Activated T-helper 2 cell treated with anti-CD3 and anti-CD28 coated beads, Interferon-gamma antibody, Interleukin-2, Interleukin-4, amounts not matched to agents 10 μg/mL and 5 μg/mL and 100 μg/mL, durations not matched to agents 14 hours and 24 hours and 36 hours (primary cell): ENCODE measurements at regions not wholly inside any gene's neighbourhood (a gene's known extent, or its start where the extent isn't known, plus 50 kb on each side); places are given as distances from the start of the nearest gene placed in this dataset.

Source experiments
- DNase-seq: peaks from one replicate; pipeline ENCODE4 v3.0.0; 2021; ENCODE audit warnings: low spot score
- H3K27ac Mint-ChIP-seq: one replicate; pipeline ENCODE4 v1.8.0; 2021; ENCODE audit warnings: mixed read lengths
- H3K27me3 Mint-ChIP-seq: one replicate; pipeline ENCODE4 v1.8.0; 2021; ENCODE audit warnings: low read depth, mixed read lengths
- H3K36me3 Mint-ChIP-seq: one replicate; pipeline ENCODE4 v1.8.0; 2021; ENCODE audit warnings: low read depth, mixed read lengths
- H3K4me1 Mint-ChIP-seq: one replicate; pipeline ENCODE4 v1.8.0; 2021; ENCODE audit warnings: low read depth, mixed read lengths
- H3K4me3 Mint-ChIP-seq: one replicate; pipeline ENCODE4 v1.8.0; 2021; ENCODE audit warnings: low read depth, mild to moderate bottlenecking, moderate library complexity, mixed read lengths
- H3K9me3 Mint-ChIP-seq: one replicate; pipeline ENCODE4 v1.8.0; 2021; ENCODE audit warnings: mixed read lengths
- intact Hi-C: fragments of 100-400 bp; cut with micrococcal nuclease; formaldehyde crosslinking; loops from one replicate; pipeline ENCODE4 v1.15.1; 2023

DNA sequence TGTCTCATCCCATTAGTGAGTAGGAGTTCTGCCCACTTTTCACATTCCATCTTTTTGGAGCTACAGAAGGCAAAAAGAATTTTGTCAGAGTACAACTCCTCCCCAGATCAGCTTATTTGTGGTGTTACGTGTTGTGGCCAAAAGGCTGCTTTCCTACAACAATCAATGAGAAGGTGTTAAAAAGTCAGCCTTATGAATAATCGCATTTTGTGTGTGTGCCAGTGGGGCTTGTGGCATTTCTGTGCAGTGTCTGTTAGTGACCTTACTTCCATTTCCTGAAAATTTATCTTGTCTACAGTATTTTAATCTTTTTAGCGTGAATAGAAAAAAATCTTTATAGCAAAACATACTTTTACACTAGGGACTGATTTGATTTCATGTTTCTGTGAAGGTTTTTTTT, 458.3 kb upstream of the LCORL start:
- Mint-ChIP-seq H3K4me3 (no peak overlapping the region), H3K36me3 (no peaks in the 10 kb centered on the region), H3K27me3 (no peaks in the 10 kb centered on the region), H3K27ac (no peak overlapping the region), H3K4me1 (no peaks in the 10 kb centered on the region), H3K9me3 (peaks cover 19% of the 10 kb centered on the region)
- intact Hi-C loops, result no loop called here
- no peak for DNase-seq

DNA sequence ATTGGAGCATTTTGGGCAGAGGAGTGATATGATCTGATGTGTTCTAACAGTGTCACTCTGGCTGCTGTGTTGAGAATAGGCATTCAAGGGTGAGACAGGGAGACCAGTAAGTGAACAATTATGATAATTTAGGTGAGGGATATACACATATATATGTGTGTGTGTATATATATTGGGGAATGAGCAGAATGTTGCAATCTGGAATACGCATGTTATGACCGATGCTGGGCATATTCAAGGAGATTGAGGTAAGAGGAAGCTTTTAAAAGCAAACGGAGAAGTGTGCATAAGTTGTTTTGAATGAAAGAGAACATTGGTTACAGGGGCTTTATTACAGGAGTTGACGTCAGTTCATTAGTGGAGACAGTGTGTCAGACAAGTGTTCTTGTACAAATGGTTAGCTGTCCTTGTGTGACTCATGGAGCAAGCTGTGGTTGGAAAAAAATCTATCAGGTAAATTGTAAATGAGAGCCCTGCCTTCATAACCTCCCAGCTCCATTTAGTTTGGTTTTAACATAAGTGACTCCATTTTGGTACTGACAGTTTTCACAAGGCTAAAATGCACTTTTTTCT, 442.5 kb upstream of the LCORL start:
- intact Hi-C loops, result no loop called here
- Mint-ChIP-seq H3K36me3 (no peaks in the 10 kb centered on the region), H3K4me1 (no peaks in the 10 kb centered on the region), H3K9me3 (no peaks in the 10 kb centered on the region), H3K27ac (no peak overlapping the region), H3K4me3 (no peak overlapping the region), H3K27me3 (no peaks in the 10 kb centered on the region)
- no peak for DNase-seq

DNA sequence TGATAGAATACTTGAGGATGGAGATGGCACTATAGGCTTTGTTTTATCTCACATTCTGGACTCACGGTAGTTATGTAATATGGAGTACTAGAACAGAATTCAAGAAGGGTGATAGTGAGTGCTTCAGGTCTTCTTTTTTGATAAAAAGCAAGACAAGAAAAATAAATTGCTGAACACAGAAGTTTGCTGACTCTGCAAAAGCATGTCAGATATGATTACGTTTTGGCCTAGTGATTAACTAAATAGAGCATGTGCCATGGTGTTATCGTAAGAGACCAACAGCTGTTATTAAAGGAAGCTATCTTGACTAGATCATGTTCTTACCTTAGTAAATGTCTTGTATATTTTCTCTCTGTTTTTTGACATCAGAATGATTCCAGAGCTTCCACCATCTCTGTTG, 436.9 kb upstream of the LCORL start:
- H3K9me3 Mint-ChIP-seq, result no peaks in the 10 kb centered on the region
- H3K4me1 Mint-ChIP-seq, result no peaks in the 10 kb centered on the region
- DNase-seq, result no peak
- H3K27ac Mint-ChIP-seq, result no peak overlapping the region
- no peak overlapping the region for H3K4me3 Mint-ChIP-seq
- H3K36me3 Mint-ChIP-seq, result no peaks in the 10 kb centered on the region
- no peaks in the 10 kb centered on the region for H3K27me3 Mint-ChIP-seq
- intact Hi-C loops, result no loop called here

DNA sequence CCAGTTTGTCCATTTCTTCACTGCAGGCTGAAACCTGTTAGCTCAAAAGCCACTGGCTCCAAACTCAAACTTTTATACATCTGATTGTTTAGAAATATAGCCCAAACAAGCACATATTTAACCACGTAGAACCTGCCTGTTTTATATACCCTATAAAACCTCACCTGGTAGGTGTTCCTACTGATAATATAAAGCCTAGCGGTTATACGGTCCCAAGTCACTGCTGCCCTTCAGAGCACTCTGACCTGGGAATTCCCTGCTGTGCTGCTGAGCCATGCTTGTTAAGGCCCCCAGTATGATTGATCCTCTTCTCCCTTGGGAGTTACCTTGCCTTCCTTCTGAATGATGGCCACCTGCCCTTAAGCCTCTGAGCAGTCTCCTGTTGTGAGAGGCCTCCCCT, 432.8 kb upstream of the LCORL start:
- DNase-seq, result no peak
- Mint-ChIP-seq H3K27me3 (no peaks in the 10 kb centered on the region), H3K4me1 (no peaks in the 10 kb centered on the region), H3K36me3 (no peaks in the 10 kb centered on the region), H3K9me3 (no peaks in the 10 kb centered on the region), H3K27ac (no peak overlapping the region), H3K4me3 (no peak overlapping the region)
- intact Hi-C loops, result no loop called here

DNA sequence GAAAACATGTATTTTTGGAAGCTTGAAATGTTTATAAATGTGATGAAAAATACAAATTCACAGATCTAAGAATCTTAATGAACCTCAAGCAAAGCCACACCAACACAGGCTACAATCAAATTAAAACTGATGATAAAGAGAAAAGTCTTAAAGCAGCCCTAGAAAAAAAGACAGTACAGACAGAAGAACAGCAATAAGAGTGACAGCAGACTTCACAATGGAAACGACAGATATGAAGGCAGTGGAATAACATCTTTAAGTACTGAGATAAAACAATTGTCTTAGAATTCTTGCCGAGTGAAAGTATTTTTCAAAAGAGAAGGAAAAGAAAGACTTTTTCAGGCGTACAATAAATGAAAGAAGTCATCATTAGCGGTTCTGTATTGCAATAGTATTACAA, 423.6 kb upstream of the LCORL start:
- Mint-ChIP-seq H3K4me3 (no peak overlapping the region), H3K36me3 (no peaks in the 10 kb centered on the region), H3K4me1 (no peaks in the 10 kb centered on the region), H3K27me3 (no peaks in the 10 kb centered on the region), H3K9me3 (peaks cover 5% of the 10 kb centered on the region), H3K27ac (no peak overlapping the region)
- intact Hi-C loops, result no loop called here
- no peak for DNase-seq

DNA sequence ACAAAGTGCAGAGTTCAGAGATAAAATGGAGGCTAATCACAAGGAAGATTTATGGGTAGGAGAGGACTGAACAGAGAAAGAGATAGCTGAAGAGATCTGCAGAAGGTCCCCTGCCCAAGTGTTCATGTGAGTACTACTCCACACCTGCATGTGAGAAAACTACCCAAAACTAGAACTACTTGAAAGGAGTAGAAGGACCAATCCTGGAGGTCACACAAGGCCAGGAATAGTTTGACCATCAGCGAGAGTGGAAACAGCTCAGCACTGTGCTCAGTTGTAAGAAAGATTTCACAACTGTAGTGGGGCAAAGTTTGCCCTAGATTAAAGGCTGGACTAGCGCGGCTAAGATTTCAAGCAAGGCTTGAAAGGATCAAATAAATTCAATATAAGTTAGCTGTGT, 422.7 kb upstream of the LCORL start:
- Mint-ChIP-seq H3K27ac (no peak overlapping the region), H3K4me3 (no peak overlapping the region), H3K4me1 (no peaks in the 10 kb centered on the region), H3K9me3 (peaks cover 5% of the 10 kb centered on the region), H3K36me3 (no peaks in the 10 kb centered on the region), H3K27me3 (no peaks in the 10 kb centered on the region)
- no peak for DNase-seq
- intact Hi-C loops, result no loop called here

DNA sequence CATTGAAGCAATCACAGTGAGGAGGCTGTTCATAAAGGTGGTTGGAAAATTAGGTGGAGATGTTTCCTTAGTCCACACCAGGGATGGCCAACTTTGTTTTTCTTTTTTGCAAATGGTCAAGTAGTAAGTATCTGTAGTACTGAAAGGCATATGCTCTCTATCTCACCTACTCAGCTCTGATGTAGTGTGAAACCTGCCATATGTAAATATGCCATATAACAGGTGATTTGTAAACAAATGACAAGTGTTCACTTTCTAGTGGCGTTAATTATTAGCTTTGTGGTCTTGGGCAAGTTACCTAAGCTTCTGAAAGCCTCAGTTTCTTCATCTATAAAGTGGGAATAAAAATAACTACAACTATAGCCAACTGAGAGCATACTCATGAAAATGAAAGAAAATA, 421.4 kb upstream of the LCORL start:
- H3K4me1 Mint-ChIP-seq, result no peaks in the 10 kb centered on the region
- intact Hi-C loops, result no loop called here
- no peak for DNase-seq
- peaks cover 5% of the 10 kb centered on the region for H3K9me3 Mint-ChIP-seq
- no peaks in the 10 kb centered on the region for H3K36me3 Mint-ChIP-seq
- no peaks in the 10 kb centered on the region for H3K27me3 Mint-ChIP-seq
- H3K27ac Mint-ChIP-seq, result no peak overlapping the region
- no peak overlapping the region for H3K4me3 Mint-ChIP-seq

DNA sequence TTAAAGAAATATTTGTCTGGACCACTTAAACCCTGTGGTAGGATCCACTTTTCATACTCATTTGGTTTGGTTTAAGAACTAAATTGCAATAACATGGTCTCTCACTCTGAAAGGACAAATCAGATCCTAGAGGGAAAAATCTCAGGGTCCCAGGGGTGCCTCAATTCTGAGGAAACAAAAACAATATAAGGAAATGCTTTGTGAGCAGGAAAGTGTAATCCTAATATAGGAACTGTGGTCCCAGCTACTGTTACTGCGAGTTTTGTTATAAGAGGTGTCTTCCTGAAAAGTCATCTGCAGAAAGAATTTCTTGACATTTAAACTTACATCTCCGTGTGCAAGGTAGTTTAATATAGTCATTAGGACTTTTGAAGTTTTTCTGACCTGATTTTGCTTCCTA, 420.1 kb upstream of the LCORL start:
- intact Hi-C loops, result no loop called here
- DNase-seq, result no peak
- no peak overlapping the region for H3K4me3 Mint-ChIP-seq
- peaks cover 5% of the 10 kb centered on the region for H3K9me3 Mint-ChIP-seq
- H3K27ac Mint-ChIP-seq, result no peak overlapping the region
- H3K36me3 Mint-ChIP-seq, result no peaks in the 10 kb centered on the region
- H3K27me3 Mint-ChIP-seq, result no peaks in the 10 kb centered on the region
- H3K4me1 Mint-ChIP-seq, result no peaks in the 10 kb centered on the region

DNA sequence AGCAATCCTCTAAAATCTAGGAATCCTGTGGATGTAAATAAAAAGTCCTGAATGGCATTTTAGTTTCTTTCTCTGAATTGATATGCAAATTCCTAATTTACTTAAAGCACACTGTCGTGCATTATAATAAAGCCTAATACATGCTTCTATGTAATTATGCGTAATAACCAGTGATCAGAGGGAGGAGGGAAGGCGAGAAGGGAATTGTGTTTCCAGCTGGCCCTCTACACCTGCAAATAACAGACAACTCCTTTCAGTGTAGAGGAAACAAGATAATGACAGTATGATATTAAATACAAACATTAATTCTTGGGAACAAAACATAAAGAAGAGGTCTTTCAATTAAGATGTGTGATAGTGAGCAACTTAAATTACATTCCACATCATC, 419.6 kb upstream of the LCORL start:
- Mint-ChIP-seq H3K27ac (no peak overlapping the region), H3K4me1 (no peaks in the 10 kb centered on the region), H3K4me3 (no peak overlapping the region), H3K9me3 (peaks cover 5% of the 10 kb centered on the region), H3K36me3 (no peaks in the 10 kb centered on the region), H3K27me3 (no peaks in the 10 kb centered on the region)
- DNase-seq, result no peak
- intact Hi-C loops, result no loop called here

DNA sequence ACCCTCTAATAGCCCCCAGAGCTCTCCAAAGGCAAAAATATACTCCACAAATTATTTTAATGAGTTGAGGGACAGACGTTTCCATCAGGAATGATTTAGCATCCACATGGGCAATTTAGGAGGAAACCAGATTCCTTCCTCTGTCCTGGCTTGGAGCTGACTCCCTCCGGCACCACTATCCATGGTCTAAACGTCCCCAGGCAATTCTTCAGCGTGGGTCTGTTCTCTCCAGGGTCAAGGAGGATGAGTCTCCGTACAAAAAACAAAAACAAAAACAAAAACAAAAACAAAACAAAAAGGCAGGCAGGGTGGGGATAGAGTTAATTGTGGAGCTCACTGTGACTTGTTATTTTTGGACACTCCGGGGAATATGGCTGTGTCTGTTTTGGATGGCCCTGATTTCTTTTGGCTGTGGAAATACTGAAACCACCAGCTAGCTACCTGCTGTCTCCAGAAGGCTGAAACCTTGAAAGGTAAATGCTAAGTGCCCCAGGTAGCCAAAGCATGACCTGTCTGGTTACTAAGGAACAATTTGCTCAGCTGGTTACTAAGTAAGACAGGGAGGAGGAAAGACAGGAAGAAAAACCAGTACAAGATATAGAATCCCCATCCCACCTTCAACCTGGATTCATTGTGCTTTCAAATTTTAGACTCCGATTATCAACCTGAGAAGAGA, 419.1 kb upstream of the LCORL start:
- Mint-ChIP-seq H3K27ac (no peak overlapping the region), H3K27me3 (no peaks in the 10 kb centered on the region), H3K4me1 (no peaks in the 10 kb centered on the region), H3K36me3 (no peaks in the 10 kb centered on the region), H3K9me3 (peaks cover 5% of the 10 kb centered on the region), H3K4me3 (no peak overlapping the region)
- DNase-seq, result no peak
- intact Hi-C loops, result no loop called here

DNA sequence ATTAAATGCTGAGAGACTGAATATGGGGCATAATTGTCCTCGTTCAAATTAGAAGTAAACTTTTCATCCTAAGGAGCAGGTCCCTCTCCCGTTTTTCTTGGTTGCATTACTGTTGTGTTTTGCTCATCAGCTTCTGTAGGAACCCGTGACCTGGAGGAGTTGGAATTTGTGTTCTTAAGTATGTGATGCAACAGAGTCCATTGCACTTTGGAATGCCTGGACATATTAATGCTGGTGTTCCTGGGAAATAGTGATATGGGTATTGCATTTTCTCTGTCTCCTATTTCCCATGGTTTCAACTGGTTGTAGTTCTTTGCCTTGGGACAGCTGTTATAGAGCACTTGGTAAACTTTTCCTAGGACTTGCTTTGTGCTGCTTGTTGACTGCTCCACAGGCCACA, 417.8 kb upstream of the LCORL start:
- Mint-ChIP-seq H3K4me3 (no peak overlapping the region), H3K36me3 (no peaks in the 10 kb centered on the region), H3K9me3 (no peaks in the 10 kb centered on the region), H3K27ac (no peak overlapping the region), H3K4me1 (no peaks in the 10 kb centered on the region), H3K27me3 (no peaks in the 10 kb centered on the region)
- DNase-seq, result no peak
- intact Hi-C loops, result no loop called here

DNA sequence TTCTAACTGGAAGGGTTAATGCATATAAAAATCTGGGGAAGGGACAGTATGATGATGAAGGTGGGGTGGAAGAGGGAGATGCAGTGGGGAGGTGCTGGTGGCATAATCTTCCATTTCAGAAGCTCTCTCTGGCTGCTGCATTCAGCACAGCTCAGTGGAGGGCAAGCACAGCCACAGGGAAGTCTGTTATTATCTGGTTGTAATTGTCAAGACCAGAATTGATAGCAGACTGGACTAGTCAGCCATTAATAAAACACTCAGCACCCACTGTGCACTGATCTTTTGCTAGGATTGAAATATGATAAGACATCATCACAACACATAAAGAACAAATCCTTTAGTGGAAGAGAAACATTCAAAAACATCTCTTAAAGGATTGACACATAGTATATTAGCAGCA, 414.2 kb upstream of the LCORL start:
- Mint-ChIP-seq H3K4me1 (no peaks in the 10 kb centered on the region), H3K36me3 (no peaks in the 10 kb centered on the region), H3K27ac (no peak overlapping the region), H3K27me3 (no peaks in the 10 kb centered on the region), H3K4me3 (no peak overlapping the region), H3K9me3 (no peaks in the 10 kb centered on the region)
- DNase-seq, result no peak
- intact Hi-C loops, result no loop called here

DNA sequence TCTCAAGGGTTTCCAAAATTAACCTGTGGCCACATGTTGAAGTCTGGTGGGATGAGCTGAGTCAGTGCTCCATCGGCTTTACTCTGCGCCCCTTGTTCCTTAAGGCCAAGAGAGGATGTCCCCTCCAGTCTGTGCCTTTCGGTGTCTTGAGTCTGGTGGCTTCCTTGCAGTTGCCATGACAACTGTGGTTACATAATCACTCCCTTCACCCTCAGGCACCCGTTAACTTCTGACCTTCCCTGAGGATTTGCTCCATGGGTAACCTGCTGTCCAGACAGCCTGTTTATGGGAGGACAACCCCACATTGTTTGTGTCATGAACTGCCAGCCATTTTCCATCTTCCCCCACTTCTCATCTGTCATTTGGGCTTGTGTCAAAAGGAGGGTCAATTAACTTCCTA, 401.1 kb upstream of the LCORL start:
- Mint-ChIP-seq H3K36me3 (no peaks in the 10 kb centered on the region), H3K9me3 (no peaks in the 10 kb centered on the region), H3K27me3 (no peaks in the 10 kb centered on the region), H3K27ac (no peak overlapping the region), H3K4me3 (no peak overlapping the region), H3K4me1 (no peaks in the 10 kb centered on the region)
- no peak for DNase-seq
- intact Hi-C loops, result no loop called here

DNA sequence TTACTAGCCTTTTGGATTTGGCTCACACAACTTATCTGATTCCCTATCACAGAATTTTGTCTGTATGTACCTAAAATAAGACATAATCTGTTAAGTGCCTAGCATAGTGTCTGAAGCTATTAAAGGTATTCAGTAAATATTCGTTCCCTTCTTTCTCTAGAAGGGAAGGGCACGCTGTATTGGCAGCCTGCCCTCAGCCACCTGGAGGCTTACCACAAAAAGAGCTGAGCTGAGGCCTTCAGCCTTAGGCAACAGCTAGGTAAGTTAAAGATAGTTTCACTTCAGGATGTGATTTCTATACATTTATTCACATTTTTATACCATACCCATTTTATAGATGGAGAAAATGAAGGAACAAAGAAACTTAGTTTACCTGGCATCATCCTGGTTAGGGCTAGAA, 400.0 kb upstream of the LCORL start:
- Mint-ChIP-seq H3K4me1 (no peaks in the 10 kb centered on the region), H3K9me3 (no peaks in the 10 kb centered on the region), H3K27me3 (no peaks in the 10 kb centered on the region), H3K27ac (no peak overlapping the region), H3K36me3 (no peaks in the 10 kb centered on the region), H3K4me3 (no peak overlapping the region)
- DNase-seq, result no peak
- intact Hi-C loops, result no loop called here
